A549 (cell line): ENCODE measurements at regions not wholly inside any gene's neighbourhood (a gene's known extent, or its start where the extent isn't known, plus 50 kb on each side); places are given as distances from the start of the nearest gene placed in this dataset.

Source experiments
- ATAC-seq, 2 experiments: fragments of 200-7000 bp in 1 of 2; fragments of >200 bp in 1 of 2; cut with Nextera tagmentation in 1 of 2; cut with Tn5 transposase in 1 of 2; 3 replicates each; pipeline versions ENCODE4 v1.8.0 to v1.9.1; 2018 to 2020; ENCODE audit warnings: mild to moderate bottlenecking in 1 of 2, moderate library complexity in 1 of 2
- CTCF ChIA-PET: fragments of 300-600 bp; sonication (Branson Sonifier 250); formaldehyde crosslinking; extraction: SDS; loops from one replicate; lab custom pipeline; 2021; ENCODE audit warnings: antibody characterized with exemption, inconsistent platforms; lab: Yijun Ruan, JAX
- POLR2A ChIA-PET: fragments of 350-600 bp; formaldehyde crosslinking; extraction: SDS; loops from one replicate; lab custom pipeline; 2021; ENCODE audit warnings: antibody characterized with exemption, inconsistent platforms; lab: Yijun Ruan, JAX
- DNase-seq, 2 experiments: peaks; one replicate each; pipeline versions ENCODE4 v3.0.0 to v3.0.0-alpha.2; 2011 to 2016; ENCODE audit warnings: low read depth in 1 of 2, low spot score in 1 of 2
- FAIRE-seq: peaks from 2 replicates; lab custom pipeline; 2011; peaks lifted over from hg19 to GRCh38; lab: Jason Lieb, UNC
- H3K27ac ChIP-seq, 2 experiments: fragments of >200 bp; sonication (Bioruptor Twin); formaldehyde crosslinking; 3 replicates each; pipeline ENCODE4 v1.5.1; 2016 to 2017
- H3K4me1 ChIP-seq: fragments of >200 bp; sonication (Bioruptor Twin); formaldehyde crosslinking; 3 replicates; pipeline ENCODE4 v1.6.1; 2016
- H3K4me2 ChIP-seq: fragments of >200 bp; sonication (Bioruptor Twin); formaldehyde crosslinking; 3 replicates; pipeline ENCODE4 v1.6.1; 2016
- H3K4me3 ChIP-seq: fragments of >200 bp; sonication (Bioruptor Twin); formaldehyde crosslinking; 3 replicates; pipeline ENCODE4 v1.5.1; 2016
- H3K9me3 ChIP-seq: fragments of >200 bp; sonication (Bioruptor Twin); formaldehyde crosslinking; 3 replicates; pipeline ENCODE4 v1.6.1; 2016
- ATOH8 ChIP-seq: fragments of 250-450 bp; sonication (Bioruptor Pico); IDR thresholded peaks from 2 replicates; pipeline ENCODE4 v1.5.0; 2020; ENCODE audit warnings: low read depth, mild to moderate bottlenecking, moderate library complexity
- CBX2 ChIP-seq: fragments of 200-600 bp; sonication (generic); IDR thresholded peaks from 2 replicates; pipeline ENCODE4 v1.6.1; 2016; ENCODE audit warnings: low read depth, mild to moderate bottlenecking, borderline replicate concordance
- CTCF ChIP-seq: fragments of >200 bp; sonication (Bioruptor Twin); formaldehyde crosslinking; IDR thresholded peaks from 3 replicates; pipeline ENCODE4 v1.5.1; 2016
- E2F6 ChIP-seq: IDR thresholded peaks from 2 replicates; pipeline ENCODE4 v1.6.1; 2012; ENCODE audit warnings: low read depth, borderline replicate concordance
- EP300 ChIP-seq, 2 experiments: fragments of >200 bp; sonication (Bioruptor Twin); formaldehyde crosslinking; IDR thresholded peaks; 2 replicates in 1 of 2; 3 replicates in 1 of 2; pipeline ENCODE4 v1.6.1; 2016 to 2017
- ESRRA ChIP-seq: fragments of 150-350 bp; IDR thresholded peaks from 2 replicates; pipeline ENCODE4 v1.6.1; 2014; ENCODE audit warnings: mild to moderate bottlenecking, low read length, borderline replicate concordance
- FOSB ChIP-seq: fragments of 250-450 bp; sonication (Bioruptor Pico); IDR thresholded peaks from 2 replicates; pipeline ENCODE4 v1.5.0; 2020; ENCODE audit warnings: mild to moderate bottlenecking, moderate library complexity
- GATA3 ChIP-seq: IDR thresholded peaks from 2 replicates; pipeline ENCODE4 v1.6.1; 2012; ENCODE audit warnings: borderline replicate concordance
- HDAC2 ChIP-seq: fragments of 200-600 bp; sonication (generic); IDR thresholded peaks from 2 replicates; pipeline ENCODE4 v1.6.1; 2016
- HES2 ChIP-seq: fragments of >200 bp; sonication (Bioruptor Twin); formaldehyde crosslinking; IDR thresholded peaks from 2 replicates; pipeline ENCODE4 v1.6.1; 2016
- HOXB13 ChIP-seq: fragments of 250-450 bp; sonication (Bioruptor Pico); IDR thresholded peaks from 2 replicates; pipeline ENCODE4 v1.5.0; 2020; ENCODE audit warnings: low read depth, mild to moderate bottlenecking, moderate library complexity
- JUN ChIP-seq, 2 experiments: fragments of >200 bp; sonication (Bioruptor Twin); formaldehyde crosslinking; IDR thresholded peaks; 2 replicates in 1 of 2; 3 replicates in 1 of 2; pipeline ENCODE4 v1.6.1; 2016 to 2017
- MAZ ChIP-seq: fragments of 150-350 bp; IDR thresholded peaks from 2 replicates; pipeline ENCODE4 v1.6.1; 2014; ENCODE audit warnings: antibody characterized with exemption, low read depth, low read length, borderline replicate concordance
- MYC ChIP-seq: IDR thresholded peaks from 2 replicates; pipeline ENCODE4 v1.6.1; 2012; ENCODE audit warnings: mild to moderate bottlenecking, inconsistent platforms, low read length, improper control_type of control experiment, borderline replicate concordance
- NFE2L2 ChIP-seq: fragments of 150-350 bp; conservative IDR thresholded peaks from 2 replicates; pipeline ENCODE4 v1.6.1; 2014; ENCODE audit warnings: low read length
- NPAS2 ChIP-seq: fragments of 250-450 bp; sonication (Bioruptor Pico); IDR thresholded peaks from 2 replicates; pipeline ENCODE4 v1.8.0; 2022; ENCODE audit warnings: mild to moderate bottlenecking, moderate library complexity, borderline replicate concordance
- NR3C1 ChIP-seq: fragments of >200 bp; sonication (Bioruptor Twin); formaldehyde crosslinking; IDR thresholded peaks from 3 replicates; pipeline ENCODE4 v1.6.1; 2017
- PHF8 ChIP-seq: fragments of 200-600 bp; sonication (generic); IDR thresholded peaks from 2 replicates; pipeline ENCODE4 v1.6.1; 2016; ENCODE audit warnings: low read depth, mild to moderate bottlenecking, antibody characterized with exemption, moderate library complexity, borderline replicate concordance
- REST ChIP-seq: fragments of 200-600 bp; sonication (generic); IDR thresholded peaks from 2 replicates; pipeline ENCODE4 v1.6.1; 2016; ENCODE audit warnings: antibody characterized with exemption, mild to moderate bottlenecking, moderate library complexity
- SMC3 ChIP-seq: fragments of >200 bp; sonication (Bioruptor Twin); formaldehyde crosslinking; IDR thresholded peaks from 3 replicates; pipeline ENCODE4 v1.6.1; 2018; ENCODE audit warnings: inconsistent platforms
- ZC3H11A ChIP-seq: fragments of 450-650 bp; IDR thresholded peaks from 2 replicates; pipeline ENCODE4 v1.6.1; 2014; ENCODE audit warnings: antibody characterized with exemption, mild to moderate bottlenecking
- ZNF302 ChIP-seq: fragments of 250-450 bp; sonication (Bioruptor Pico); IDR thresholded peaks from 2 replicates; pipeline ENCODE4 v1.9.0; 2021; ENCODE audit warnings: inconsistent platforms, mild to moderate bottlenecking, moderate library complexity
- ZSCAN20 ChIP-seq: fragments of 250-450 bp; sonication (Bioruptor Pico); IDR thresholded peaks from 2 replicates; pipeline ENCODE4 v1.8.0; 2022; ENCODE audit warnings: mild to moderate bottlenecking, moderate library complexity
- WGBS: methylation state at CpG from one replicate; pipeline ENCODE4 v1.1.6; 2017; ENCODE audit errors: missing lambda C conversion rate; 5-methylcytosine and 5-hydroxymethylcytosine counted together

- peaks cover 5% of the 10 kb centered on the region; the same call in 2 of the 3 replicates for H3K9me3 ChIP-seq
- H3K4me2 ChIP-seq: no peak overlapping the region
- no peak for TF ChIP-seq ZC3H11A
- DNase-seq (no peak), ATAC-seq (no peak), FAIRE-seq (no peak)
- no peak overlapping the region for H3K27ac ChIP-seq
- no peaks in the 10 kb centered on the region for H3K4me1 ChIP-seq
- H3K4me3 ChIP-seq: no peak overlapping the region
- ChIA-PET POLR2A (no interaction called here), CTCF (no interaction called here)
- WGBS: 88% methylated on average over 1 of the region's 1 CpG
Observed at GRCh38 chr11:120044011-120044675, 93.8 kb downstream of the TRIM29 start.

- no peak overlapping the region for H3K4me2 ChIP-seq
- no peak overlapping the region for H3K4me3 ChIP-seq
- 5% methylated on average over 2 of the region's 4 CpGs for WGBS
- ChIA-PET CTCF (no interaction called here), POLR2A (no interaction called here)
- H3K9me3 ChIP-seq: peaks cover 5% of the 10 kb centered on the region; the same call in 2 of the 3 replicates
- DNase-seq (no peak), ATAC-seq (no peak), FAIRE-seq (no peak)
- TF ChIP-seq EP300 (IDR thresholded peaks at IDR 0.05) (no peak), NFE2L2 (no peak), FOSB (CRISPR knock-in tag) (no peak), ESRRA (no peak), CTCF (no peak), E2F6 (no peak), PHF8 (no peak), ZSCAN20 (CRISPR knock-in tag) (no peak), REST (no peak), MYC (no peak), ATOH8 (CRISPR knock-in tag) (no peak), HES2 (no peak)
- H3K4me1 ChIP-seq: no peaks in the 10 kb centered on the region
- H3K27ac ChIP-seq: no peak overlapping the region
Observed at GRCh38 chr11:120043328-120043945, 94.5 kb downstream of the TRIM29 start.

- ChIA-PET POLR2A (no interaction called here), CTCF (no interaction called here)
- Histone ChIP-seq H3K4me3 (no peak overlapping the region), H3K9me3 (no peaks in the 10 kb centered on the region; the same call in 2 of the 3 replicates), H3K4me2 (no peak overlapping the region), H3K4me1 (no peaks in the 10 kb centered on the region), H3K27ac (no peak overlapping the region)
- WGBS: 21% methylated on average over 2 of the region's 2 CpGs
- FAIRE-seq: no peak
- ATAC-seq: no peak
- TF ChIP-seq ZNF302 (CRISPR knock-in tag): no peak
- no peak for TF ChIP-seq SMC3
- no peak for TF ChIP-seq GATA3
- no peak for TF ChIP-seq NR3C1
- no peak for TF ChIP-seq MAZ
- no peak for TF ChIP-seq MYC
- no peak for TF ChIP-seq HOXB13 (CRISPR knock-in tag)
- no peak for TF ChIP-seq HDAC2
- no peak for TF ChIP-seq NPAS2 (CRISPR knock-in tag)
- no peak for TF ChIP-seq CBX2
- no peak for TF ChIP-seq FOSB (CRISPR knock-in tag)
- TF ChIP-seq JUN (IDR thresholded peaks at IDR 0.05): no peak
- DNase-seq: no peak
Observed at GRCh38 chr11:120041625-120042024, 96.3 kb downstream of the TRIM29 start.
